HG03575 (cell line): ENCODE measurements at regions not wholly inside any gene's neighbourhood (a gene's known extent, or its start where the extent isn't known, plus 50 kb on each side); places are given as distances from the start of the nearest gene placed in this dataset.
"Not testable (repeated sequence)": the region's sequence is repeated elsewhere in the genome, so short reads cannot be mapped to it uniquely, and the experiment has no call there.

Source experiments
- ATAC-seq: cut with Tn5 transposase; IDR thresholded peaks from one replicate; pipeline ENCODE4 v1.9.1; 2021; ENCODE audit not compliant: unreplicated experiment, insufficient number of reproducible peaks, low FRiP score; ENCODE audit errors: extremely low read depth

DNA sequence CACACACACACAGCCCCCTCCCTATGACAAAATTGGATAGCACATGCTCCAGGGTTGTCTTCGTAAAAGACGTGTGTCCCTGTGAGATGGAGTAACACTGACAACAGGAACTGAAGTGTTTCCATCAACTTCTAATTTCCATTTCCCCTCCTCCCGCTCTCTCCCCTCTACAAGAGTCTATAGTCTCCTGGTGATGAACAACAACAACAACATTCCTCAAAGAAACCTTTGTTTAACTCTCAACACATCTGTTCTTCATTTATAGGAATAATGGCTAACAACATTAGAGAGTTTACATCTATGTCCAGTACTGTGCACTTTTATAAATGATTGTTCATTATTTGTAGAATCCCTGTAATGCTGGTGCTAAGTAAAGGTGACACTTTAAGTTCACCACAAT is 205.8 kb upstream of the SSTR4 start:
- ATAC-seq: no peak

DNA sequence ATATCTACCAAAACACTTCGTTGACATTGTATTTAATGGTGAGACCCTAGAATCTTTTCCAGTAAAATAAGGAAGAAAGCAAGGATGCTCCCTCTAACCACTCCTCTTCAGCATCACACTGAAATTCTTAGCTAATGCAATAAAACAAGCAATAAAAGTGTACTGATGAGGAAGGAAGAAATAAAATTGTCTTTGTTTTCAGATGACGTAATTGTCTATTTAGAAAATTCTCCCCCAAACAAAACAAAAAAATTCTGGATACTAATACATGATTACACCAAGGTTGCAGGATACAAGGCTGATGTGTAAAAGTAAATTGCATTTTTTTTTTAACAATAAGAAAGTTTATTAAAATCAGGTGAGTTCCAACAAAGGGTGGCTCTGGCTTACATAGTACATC is 205.0 kb upstream of the SSTR4 start:
- ATAC-seq: no peak

DNA sequence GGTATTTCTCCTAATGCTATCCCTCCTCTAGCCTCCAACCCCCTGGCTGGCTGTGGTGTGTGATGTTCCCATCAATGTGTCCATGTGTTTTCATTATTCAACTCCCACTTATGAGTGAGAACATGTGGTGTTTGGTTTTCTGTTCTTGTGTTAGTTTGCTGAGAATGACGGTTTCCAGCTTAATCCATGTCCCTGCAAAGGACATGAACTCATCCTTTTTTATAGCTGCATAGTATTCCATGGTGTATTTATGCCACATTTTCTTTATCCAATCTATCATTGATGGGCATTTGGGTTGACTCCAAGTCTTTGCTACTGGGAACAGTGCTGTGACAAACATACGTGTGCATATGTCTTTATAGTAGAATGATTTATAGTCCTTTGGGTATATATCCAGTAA is 204.4 kb upstream of the SSTR4 start:
- ATAC-seq: not testable (repeated sequence)

DNA sequence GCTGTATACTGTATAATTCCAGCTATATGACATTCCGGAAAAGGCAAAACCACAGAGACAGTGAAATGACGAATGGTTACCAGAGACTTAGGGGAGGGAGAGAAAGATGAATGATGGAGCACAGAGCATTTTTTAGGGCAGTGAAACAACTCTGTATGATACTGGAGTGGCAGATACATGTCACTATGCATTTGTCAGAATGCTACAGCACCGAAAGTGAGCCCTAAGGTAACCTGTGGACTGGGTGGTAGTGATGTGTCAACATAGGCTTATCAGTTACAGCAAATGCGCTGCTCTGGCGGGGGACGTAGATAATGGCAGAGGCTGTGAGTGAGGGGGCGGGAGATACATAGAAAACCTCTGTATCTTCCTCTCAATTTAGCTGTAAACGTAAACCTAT is 201.3 kb upstream of the SSTR4 start:
- no peak for ATAC-seq

DNA sequence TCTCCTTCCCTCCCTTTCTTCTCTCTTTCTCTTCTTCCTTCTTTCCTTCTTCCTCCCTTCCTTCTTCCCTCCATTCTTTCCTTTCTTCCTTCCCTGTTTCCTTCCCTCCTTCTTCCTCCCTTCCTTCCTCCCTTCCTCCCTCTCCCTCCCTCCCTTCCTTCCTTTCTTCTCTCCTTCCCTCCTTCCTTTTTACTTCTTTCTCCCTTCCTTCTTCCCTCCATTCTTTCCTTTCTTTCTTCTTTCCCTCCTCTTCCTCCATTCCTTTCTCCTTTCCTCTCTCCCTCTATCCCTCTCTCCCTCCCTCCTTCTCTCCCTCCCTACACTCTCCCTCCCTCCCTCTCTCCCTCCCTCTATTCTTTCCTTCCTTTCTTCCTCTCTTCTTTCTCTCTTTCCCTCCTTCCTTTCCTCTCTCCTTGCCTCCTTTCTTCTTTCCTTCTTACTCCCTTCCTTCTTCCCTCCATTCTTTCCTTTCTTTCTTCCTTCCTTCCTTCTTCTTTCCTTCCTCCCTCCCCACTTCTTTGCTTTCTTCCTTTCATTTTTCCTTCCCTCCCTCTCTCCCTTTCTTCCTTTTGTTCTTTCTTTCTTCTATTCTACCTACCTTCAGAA is 200.4 kb upstream of the SSTR4 start:
- no peak for ATAC-seq

DNA sequence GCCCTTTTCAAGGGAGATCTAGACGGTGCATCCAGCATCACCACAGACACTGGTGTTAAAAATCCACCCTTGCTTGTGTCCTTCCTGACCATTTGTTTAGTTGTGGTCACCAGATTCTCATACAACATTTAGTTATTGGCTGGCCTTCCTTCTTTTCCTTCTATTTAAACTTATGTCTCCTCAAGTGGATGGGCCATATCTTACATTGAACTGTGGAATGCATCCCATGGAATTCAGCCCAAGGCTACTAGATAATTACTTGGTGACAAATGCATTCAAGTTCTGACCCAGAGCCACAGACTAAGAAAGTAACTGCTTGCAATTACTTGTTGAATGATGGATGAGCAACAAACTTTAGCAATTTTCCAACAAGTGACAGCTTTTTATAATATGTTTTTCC is 198.9 kb upstream of the SSTR4 start:
- ATAC-seq: no peak

DNA sequence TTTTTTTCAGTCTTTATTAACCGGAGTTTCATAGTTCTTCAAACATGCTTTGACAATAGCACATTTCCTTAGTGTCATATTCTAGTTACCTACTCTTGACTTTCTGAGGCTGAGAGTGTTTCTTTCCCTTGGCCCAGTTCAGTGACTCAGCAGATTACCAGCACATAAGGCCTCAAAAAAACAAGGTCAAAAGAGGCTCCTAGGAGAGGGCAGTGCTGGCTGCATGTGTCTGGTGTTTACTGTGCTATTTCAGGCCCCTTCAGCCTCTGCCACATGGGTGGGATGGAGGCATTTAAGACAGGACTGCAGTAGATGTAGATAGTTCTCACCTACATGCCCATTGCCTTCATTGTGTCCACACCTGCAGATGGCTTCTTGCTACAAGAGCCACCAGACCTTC is 198.2 kb upstream of the SSTR4 start:
- ATAC-seq: no peak

DNA sequence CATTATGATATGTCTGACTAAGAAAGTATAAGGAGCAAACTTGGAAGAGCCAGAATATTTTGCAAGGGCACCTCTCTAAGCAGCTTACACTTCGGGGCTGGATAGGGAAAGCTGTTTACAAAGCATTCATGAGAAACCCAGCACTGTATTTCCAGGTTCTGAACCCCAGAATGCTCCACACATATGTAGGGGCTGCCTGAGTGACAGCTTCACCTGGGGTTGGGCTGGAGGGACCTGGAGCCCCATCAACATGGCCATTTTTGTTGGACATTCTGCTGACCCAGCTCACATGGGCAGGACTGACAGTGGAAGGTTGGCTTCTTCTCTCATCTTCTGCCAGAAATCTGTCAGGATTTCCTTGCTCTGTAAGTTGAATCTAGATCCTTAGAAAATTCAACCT is 197.1 kb upstream of the SSTR4 start:
- ATAC-seq: no peak

DNA sequence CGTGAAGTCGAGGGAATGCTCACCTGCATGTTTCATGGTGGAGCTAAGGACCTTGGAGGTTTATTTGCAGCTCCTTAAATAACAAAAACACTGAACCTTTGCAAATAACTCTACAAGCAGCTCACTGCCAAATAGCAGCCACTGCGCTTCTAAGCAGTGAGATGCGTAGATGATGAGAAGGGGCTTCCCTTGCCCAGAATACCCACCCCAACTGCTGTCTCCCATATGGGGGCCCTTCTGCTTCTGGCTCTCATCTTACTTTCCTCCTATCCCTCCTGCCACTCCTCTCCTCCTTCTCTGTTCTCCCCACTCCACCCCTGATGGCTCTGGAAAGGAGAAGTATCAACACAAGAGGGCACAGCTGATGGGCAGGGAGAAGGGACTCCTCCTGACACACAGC is 193.3 kb upstream of the SSTR4 start:
- ATAC-seq: no peak

DNA sequence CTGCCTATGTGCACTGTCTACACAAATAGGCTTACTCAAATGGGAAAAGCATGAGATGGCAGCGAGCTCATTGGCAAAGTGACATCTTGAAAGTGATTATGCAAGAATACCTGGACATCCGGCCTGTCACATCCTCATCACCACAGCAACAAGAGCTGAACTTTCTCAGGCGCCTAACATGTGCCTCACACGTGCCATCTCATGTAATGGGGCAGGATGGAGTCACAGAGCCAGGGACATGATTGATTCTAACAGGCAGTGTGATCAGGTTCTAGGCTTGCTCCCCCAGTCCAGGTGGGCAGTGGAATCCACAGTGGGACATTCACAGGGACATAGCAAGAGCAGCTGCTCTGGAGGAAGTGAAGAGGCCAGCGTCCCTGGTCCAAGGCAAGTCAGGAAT is 192.3 kb upstream of the SSTR4 start:
- no peak for ATAC-seq

DNA sequence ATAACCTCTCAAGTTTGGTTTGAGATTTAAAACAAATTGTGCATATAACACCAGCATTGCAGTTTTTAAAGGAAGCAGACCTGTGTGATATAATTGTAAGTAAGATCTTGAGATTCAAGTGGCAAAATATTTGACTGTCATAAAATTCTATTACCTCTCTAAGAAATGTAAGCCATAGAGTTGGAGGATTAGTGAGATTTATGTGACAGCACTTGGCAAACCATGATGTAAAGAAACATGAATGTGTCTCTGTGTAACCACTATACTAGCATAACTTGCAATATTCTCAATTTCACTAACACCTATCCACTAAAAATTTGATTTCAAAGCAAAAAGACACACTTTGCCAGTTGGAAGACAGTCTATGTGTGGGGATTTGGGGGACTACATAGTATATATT is 190.2 kb upstream of the SSTR4 start:
- ATAC-seq: no peak

DNA sequence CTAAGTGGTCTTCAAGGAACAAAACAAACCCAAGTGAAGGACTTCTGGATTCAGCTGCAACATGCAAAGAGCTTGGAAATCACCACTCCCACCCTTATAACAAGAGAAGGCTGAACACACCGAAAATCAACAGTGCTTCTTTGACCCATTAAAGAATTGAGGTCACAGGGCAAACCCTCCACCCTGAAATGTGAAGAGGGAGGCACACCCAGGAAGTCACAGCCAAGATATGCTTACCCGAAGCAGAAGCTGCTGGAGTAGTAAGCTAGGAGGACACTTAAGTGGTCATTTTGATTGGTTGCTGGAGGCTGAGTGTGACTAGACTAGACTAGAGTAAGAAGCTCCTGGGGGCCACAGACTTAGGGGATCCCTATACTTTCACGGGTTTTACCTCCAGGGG is 188.2 kb upstream of the SSTR4 start:
- ATAC-seq: no peak

DNA sequence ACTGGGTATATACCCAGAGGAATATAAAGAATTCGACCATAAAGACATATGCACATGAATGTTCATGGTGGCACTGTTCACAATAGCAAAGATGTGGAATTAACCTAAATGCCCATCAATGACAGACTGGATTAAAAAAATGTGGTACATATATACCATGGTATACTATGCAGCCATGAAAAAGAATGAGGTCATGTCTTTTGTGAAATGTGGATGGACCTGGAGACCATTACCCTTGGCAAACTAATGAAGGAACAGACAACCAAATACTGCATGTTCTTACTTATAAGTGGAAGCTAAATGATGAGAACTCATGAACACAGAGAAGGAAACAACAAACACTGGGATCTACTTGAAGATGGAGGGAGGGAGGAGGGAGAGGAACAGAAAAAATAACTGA is 186.7 kb upstream of the SSTR4 start:
- no peak for ATAC-seq

DNA sequence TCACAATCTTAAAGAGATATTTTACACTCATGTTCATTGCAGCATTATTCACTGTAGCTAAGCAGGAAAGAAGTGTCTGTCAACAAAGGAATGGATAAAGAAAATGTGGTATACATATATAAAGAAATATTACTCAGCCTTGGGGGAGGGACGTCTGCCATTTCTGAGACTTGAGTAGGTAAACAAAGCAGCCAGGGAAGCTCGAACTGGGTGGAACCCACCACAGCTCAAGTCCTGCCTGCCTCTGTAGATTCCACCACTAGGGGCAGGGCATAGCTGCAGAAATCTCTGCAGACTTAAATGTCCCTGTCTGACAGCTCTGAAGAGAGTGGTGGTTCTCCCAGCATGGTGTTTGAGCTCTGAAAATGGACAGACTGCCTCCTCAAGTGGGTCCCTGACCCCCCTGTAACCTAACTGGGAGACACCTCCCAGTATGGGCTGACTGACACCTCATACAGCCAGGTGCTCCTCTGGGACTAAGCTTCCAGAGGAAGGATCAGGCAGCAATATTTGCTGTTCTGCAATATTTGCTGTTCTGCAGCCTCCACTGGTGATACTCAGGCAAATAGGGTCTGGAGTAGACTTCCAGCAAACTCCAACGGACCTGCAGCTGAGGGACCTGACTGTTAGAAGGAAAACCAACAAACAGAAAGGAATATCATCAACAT is 183.3 kb upstream of the SSTR4 start:
- not testable (repeated sequence) for ATAC-seq

DNA sequence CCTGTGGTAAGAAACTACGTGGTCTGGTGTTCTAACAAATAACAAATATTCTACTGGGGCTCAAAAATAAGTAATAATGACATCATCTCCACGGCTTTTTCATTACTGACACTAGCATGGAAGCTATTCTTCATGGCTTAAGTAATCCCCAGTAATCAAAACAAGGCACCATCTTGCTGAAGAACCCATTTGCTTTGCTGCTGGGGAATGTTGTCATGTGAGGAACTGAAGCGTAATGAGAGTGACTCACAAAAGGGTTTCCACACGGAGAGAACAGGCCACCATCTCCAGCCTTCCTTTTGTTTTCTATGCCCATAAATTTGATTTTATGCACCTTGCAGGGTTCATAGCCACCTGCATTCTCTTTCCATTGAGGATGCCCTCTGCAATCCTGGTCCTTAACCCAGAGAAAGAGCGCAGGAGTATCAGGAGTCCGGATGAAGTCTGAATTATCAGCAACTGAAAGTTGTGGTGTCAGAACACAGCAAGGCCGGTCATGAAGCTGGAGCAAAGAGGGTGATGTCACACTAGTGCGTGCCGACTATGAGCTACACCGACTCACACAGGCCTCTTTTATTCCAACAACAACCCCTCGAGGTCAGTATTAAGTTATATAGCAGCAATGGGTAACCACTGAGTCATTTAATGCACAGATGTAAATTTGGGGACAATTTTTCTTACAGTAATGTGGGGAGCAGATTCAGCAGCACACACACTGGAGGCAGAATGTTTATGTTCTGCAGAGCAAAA is 173.7 kb upstream of the SSTR4 start:
- no peak for ATAC-seq

DNA sequence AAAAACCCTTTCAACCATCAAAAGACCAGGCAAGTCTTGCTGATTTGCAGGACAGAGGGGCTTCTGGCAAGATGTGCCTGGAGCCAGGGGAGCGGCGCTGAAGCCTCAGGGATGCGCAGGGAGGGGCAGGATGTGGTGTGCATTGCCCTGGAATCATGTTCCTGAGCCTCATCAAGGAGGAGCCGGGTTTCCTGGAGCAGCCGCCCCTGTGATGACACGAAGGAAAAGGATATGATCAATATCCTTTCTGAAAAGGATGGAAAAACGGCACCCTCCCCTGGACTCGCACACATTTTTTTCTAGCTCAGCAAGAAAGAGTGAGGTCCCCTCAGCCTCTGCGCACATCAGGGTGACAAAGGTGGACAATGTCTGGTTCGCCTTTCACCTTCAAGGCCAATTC is 173.1 kb upstream of the SSTR4 start:
- no peak for ATAC-seq

DNA sequence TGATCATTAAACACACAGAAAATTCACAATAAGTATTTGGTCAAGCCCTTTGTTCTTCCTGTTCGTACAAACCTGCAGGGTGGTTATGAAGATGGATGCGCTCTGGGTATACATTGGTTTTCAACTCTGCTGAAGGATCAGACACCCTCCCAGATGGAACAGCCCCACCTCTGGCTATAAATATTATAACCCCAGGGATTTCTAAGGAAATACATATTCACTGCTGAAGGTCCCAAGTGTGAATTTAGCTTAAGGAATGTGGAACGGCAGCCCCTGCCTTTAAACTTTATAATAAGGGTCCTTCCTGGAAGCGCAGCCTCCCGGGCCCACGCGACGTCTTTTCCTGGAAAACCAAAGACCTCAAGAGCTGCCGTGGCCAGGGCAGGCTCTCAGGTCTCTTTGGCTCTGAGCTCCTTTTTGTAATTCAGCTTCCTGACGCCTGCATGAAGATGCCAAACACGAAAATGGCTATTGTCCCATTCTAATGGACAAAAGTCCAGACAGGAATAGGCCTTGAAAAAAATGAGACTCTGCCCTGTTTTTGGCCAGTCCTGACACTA is 172.4 kb upstream of the SSTR4 start:
- ATAC-seq: no peak

DNA sequence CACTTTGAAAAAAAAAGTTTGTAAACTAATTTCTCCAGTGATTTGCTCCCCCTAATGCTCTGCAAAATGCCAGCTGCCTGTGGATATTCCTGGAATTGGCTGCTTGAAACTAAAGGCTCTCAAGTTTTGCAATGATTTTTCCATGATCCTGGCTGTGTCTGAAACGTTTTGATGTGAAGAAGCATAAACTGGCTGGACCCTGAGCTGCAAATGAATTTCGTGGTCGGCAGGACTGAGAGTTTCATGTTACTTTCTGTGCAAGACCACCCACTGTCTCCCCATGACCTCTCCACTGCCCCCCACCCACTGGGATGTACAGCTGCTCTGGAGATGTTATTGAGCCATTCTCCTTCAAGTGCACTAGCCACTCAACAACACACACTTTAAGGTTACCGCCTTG is 171.3 kb upstream of the SSTR4 start:
- ATAC-seq: no peak

DNA sequence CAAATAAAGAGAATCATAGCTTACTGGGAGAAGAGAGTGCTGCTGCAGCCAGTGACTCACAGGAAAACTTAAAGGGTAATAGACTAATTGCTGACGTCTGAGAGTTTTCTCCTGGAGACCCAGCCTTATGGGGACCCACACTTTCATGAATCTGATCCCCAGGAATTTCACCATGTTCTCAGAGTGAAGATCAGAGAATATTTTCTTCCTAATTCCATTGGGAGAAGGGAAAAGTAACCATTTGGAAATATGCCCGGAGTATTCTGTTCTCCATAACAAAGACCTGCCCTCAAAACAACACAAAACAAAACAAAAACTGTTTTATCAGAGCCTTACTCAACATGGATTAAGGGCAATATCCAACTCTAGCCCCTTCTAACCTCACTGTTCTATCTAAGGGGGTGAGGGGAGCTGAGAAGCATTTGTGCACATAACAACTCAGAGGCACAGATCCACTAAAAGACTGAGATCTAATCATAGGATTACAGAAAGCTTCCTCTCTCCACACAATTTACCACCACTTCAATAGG is 168.2 kb upstream of the SSTR4 start:
- no peak for ATAC-seq

DNA sequence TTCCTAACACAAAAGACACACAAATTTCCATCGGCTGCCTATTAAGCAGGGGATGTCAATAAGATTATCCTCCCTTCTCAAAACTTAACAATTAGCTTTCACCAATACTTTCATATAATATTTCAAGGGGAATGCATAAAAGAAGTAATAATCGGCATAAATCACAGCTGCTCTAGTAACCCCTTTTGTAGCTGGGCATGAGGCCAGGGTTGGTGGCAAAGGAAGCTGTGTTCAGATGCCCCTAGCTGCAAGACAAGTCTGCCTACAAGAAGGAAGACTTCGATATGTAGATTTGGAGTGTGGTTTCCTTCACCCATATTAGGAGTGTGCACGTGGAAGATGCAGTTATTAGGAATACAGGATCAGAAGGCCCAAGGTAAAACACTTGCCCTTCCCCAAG is 156.9 kb upstream of the SSTR4 start:
- ATAC-seq: no peak
